H1 (cell line): ENCODE measurements at regions not wholly inside any gene's neighbourhood (a gene's known extent, or its start where the extent isn't known, plus 50 kb on each side); places are given as distances from the start of the nearest gene placed in this dataset.

Experiments used
- CTCF ChIA-PET: fragments of 300-600 bp; sonication (Branson Sonifier 250); formaldehyde crosslinking; loops from one replicate; lab custom pipeline; 2021; ENCODE audit not compliant: partially characterized antibody; lab: Charles Lee
- POLR2A ChIA-PET: fragments of 300-600 bp; sonication (Branson Sonifier 250); formaldehyde crosslinking; loops from one replicate; lab custom pipeline; 2021; ENCODE audit warnings: inconsistent platforms; ENCODE audit not compliant: partially characterized antibody; lab: Charles Lee
- DNase-seq, 2 experiments: peaks; one replicate each; pipeline versions ENCODE4 v3.0.0 to v3.0.0-alpha.2; 2010 to 2022; ENCODE audit warnings: low spot score in 2 of 2, low read depth in 1 of 2, mixed read lengths in 1 of 2
- FAIRE-seq: peaks from 2 replicates; lab custom pipeline; 2011; peaks lifted over from hg19 to GRCh38; lab: Jason Lieb, UNC
- H2AFZ ChIP-seq: 2 replicates; pipeline ENCODE4 v1.8.1; 2012; ENCODE audit warnings: low read length, inconsistent platforms
- H2AK5ac ChIP-seq: 2 replicates; pipeline ENCODE4 v1.6.1; 2013; ENCODE audit warnings: low read depth, low read length
- H2BK120ac ChIP-seq: replicated peaks from 2 replicates; pipeline ENCODE3; 2013; ENCODE audit warnings: low read depth, low read length, inconsistent platforms
- H2BK12ac ChIP-seq: 2 replicates; pipeline ENCODE4 v1.6.1; 2013; ENCODE audit warnings: low read depth, low read length
- H2BK15ac ChIP-seq: 2 replicates; pipeline ENCODE4 v1.6.1; 2013; ENCODE audit warnings: low read length
- H2BK20ac ChIP-seq: 2 replicates; pipeline ENCODE4 v1.6.1; 2013; ENCODE audit warnings: low read length
- H2BK5ac ChIP-seq: 2 replicates; pipeline ENCODE4 v1.6.1; 2013; ENCODE audit warnings: low read depth, low read length
- H3K14ac ChIP-seq: 2 replicates; pipeline ENCODE4 v1.6.1; 2013; ENCODE audit warnings: inconsistent platforms; ENCODE audit not compliant: insufficient read length
- H3K18ac ChIP-seq: 2 replicates; pipeline ENCODE4 v1.6.1; 2013; ENCODE audit warnings: low read length; ENCODE audit errors: extremely low read depth
- H3K23ac ChIP-seq: 2 replicates; pipeline ENCODE4 v1.6.1; 2013; ENCODE audit warnings: inconsistent platforms; ENCODE audit not compliant: insufficient read length
- H3K23me2 ChIP-seq: 2 replicates; pipeline ENCODE4 v1.6.1; 2013; ENCODE audit warnings: low read depth, low read length
- H3K27ac ChIP-seq: 2 replicates; pipeline ENCODE4 v1.6.1; 2011; ENCODE audit warnings: low read depth, low read length, inconsistent platforms
- H3K27me3 ChIP-seq, 4 experiments: replicated peaks in 1 of 4; 1 replicate in 1 of 4; 2 replicates in 3 of 4; pipeline versions ENCODE4 v1.6.1 to v1.8.1; 2011 to 2013; ENCODE audit warnings: low read length in 3 of 4, mild to moderate bottlenecking in 3 of 4, inconsistent platforms in 2 of 4, mixed read lengths in 2 of 4, moderate library complexity in 1 of 4; ENCODE audit not compliant: control insufficient read depth in 3 of 4, insufficient read depth in 3 of 4; ENCODE audit errors: extremely low read depth in 1 of 4
- H3K36me3 ChIP-seq, 4 experiments: 2 replicates each; pipeline versions ENCODE4 v1.6.1 to v1.8.1; 2011 to 2013; ENCODE audit warnings: mild to moderate bottlenecking in 4 of 4, low read length in 3 of 4, moderate library complexity in 2 of 4, control low read depth in 1 of 4, inconsistent platforms in 1 of 4; ENCODE audit not compliant: insufficient read depth in 4 of 4, control insufficient read depth in 2 of 4
- H3K4ac ChIP-seq: replicated peaks from 2 replicates; pipeline ENCODE3; 2013; ENCODE audit warnings: low read length, low read depth, mixed read lengths, inconsistent platforms; ENCODE audit not compliant: insufficient read length
- H3K4me1 ChIP-seq, 4 experiments: replicated peaks in 1 of 4; 1 replicate in 1 of 4; 2 replicates in 3 of 4; pipeline versions ENCODE4 v1.6.1 to v1.8.1; 2011 to 2013; ENCODE audit warnings: low read length in 3 of 4, inconsistent platforms in 2 of 4, mixed read lengths in 1 of 4; ENCODE audit not compliant: insufficient read depth in 4 of 4, control insufficient read depth in 3 of 4
- H3K4me2 ChIP-seq, 2 experiments: 2 replicates each; pipeline versions ENCODE4 v1.6.1 to v1.8.1; 2011 to 2013; ENCODE audit warnings: low read depth in 2 of 2, low read length in 2 of 2, control low read depth in 1 of 2, inconsistent platforms in 1 of 2, mild to moderate bottlenecking in 1 of 2; ENCODE audit not compliant: insufficient read depth in 1 of 2
- H3K4me3 ChIP-seq, 4 experiments: fragments of 200-600, 300-600 bp in 1 of 4; sonication (generic), shearing (Covaris generic), sonication (Bioruptor Twin) in 1 of 4; 2 replicates each; pipeline versions ENCODE4 v1.5.1 to v1.8.1; 2011 to 2016; ENCODE audit warnings: low read length in 4 of 4, low read depth in 3 of 4, control low read depth in 2 of 4, inconsistent platforms in 2 of 4, mild to moderate bottlenecking in 2 of 4, mixed read lengths in 1 of 4, moderate library complexity in 1 of 4; ENCODE audit not compliant: insufficient read depth in 2 of 4; ENCODE audit errors: extremely low read depth in 1 of 4
- H3K56ac ChIP-seq: replicated peaks from 2 replicates; pipeline ENCODE3; 2013; ENCODE audit warnings: low read depth, mild to moderate bottlenecking, mixed read lengths, low read length, inconsistent platforms; ENCODE audit not compliant: insufficient read length
- H3K79me1 ChIP-seq: 2 replicates; pipeline ENCODE4 v1.6.1; 2013; ENCODE audit warnings: low read depth, low read length, control low read depth
- H3K79me2 ChIP-seq, 2 experiments: 2 replicates each; pipeline versions ENCODE4 v1.6.1 to v1.8.1; 2012 to 2013; ENCODE audit warnings: low read length in 2 of 2, mild to moderate bottlenecking in 2 of 2, inconsistent platforms in 1 of 2; ENCODE audit not compliant: insufficient read depth in 2 of 2, control insufficient read depth in 1 of 2
- H3K9ac ChIP-seq, 4 experiments: replicated peaks in 1 of 4; 1 replicate in 1 of 4; 2 replicates in 3 of 4; pipeline versions ENCODE4 v1.6.1 to v1.8.1; 2011 to 2013; ENCODE audit warnings: low read depth in 3 of 4, low read length in 3 of 4, control low read depth in 2 of 4, mild to moderate bottlenecking in 2 of 4, moderate library complexity in 2 of 4, inconsistent platforms in 1 of 4; ENCODE audit errors: extremely low read depth in 1 of 4
- H3K9me3 ChIP-seq, 2 experiments: 2 replicates each; pipeline versions ENCODE4 v1.6.1 to v1.8.1; 2012 to 2013; ENCODE audit warnings: mild to moderate bottlenecking in 2 of 2, moderate library complexity in 2 of 2, control low read depth in 1 of 2, inconsistent platforms in 1 of 2, low read depth in 1 of 2, low read length in 1 of 2, mixed read lengths in 1 of 2; ENCODE audit not compliant: insufficient read depth in 2 of 2
- H4K20me1 ChIP-seq, 2 experiments: replicated peaks in 1 of 2; 2 replicates each; pipeline versions ENCODE3 to v1.8.1; 2011 to 2013; ENCODE audit warnings: inconsistent platforms in 2 of 2, low read length in 2 of 2, mild to moderate bottlenecking in 1 of 2; ENCODE audit not compliant: insufficient read depth in 2 of 2, control insufficient read depth in 1 of 2
- H4K5ac ChIP-seq: 2 replicates; pipeline ENCODE4 v1.6.1; 2013; ENCODE audit warnings: low read length, low read depth, mixed read lengths, inconsistent platforms; ENCODE audit not compliant: insufficient read length
- H4K8ac ChIP-seq: 2 replicates; pipeline ENCODE4 v1.8.0; 2013; ENCODE audit warnings: mild to moderate bottlenecking, moderate library complexity, low read length, inconsistent platforms; ENCODE audit not compliant: insufficient read depth; ENCODE audit errors: extremely low read depth
- H4K91ac ChIP-seq: replicated peaks from 2 replicates; pipeline ENCODE3; 2013; ENCODE audit warnings: low read length, mixed read lengths, inconsistent platforms; ENCODE audit not compliant: insufficient read length
- ASH2L ChIP-seq: fragments of 200-600, 300-600 bp; sonication (generic); IDR thresholded peaks from one replicate; pipeline ENCODE4 v1.7.1; 2017; ENCODE audit warnings: low read length
- BACH1 ChIP-seq: IDR thresholded peaks from 2 replicates; pipeline ENCODE4 v1.6.1; 2012; ENCODE audit warnings: low read length, improper control_type of control experiment
- CBX5 ChIP-seq: fragments of 300-800, 300-1000 bp; sonication (generic); IDR thresholded peaks from 2 replicates; pipeline ENCODE4 v1.7.1; 2016; ENCODE audit warnings: antibody characterized with exemption, low read length, low read depth
- CEBPB ChIP-seq: IDR thresholded peaks from 2 replicates; pipeline ENCODE4 v1.6.1; 2012; ENCODE audit warnings: low read depth, low read length
- CREB1 ChIP-seq: IDR thresholded peaks from 2 replicates; pipeline ENCODE4 v1.6.1; 2012; ENCODE audit warnings: inconsistent platforms
- CTBP2 ChIP-seq: IDR thresholded peaks from 2 replicates; pipeline ENCODE4 v1.7.0; 2011; ENCODE audit warnings: borderline replicate concordance, mild to moderate bottlenecking, moderate library complexity, mixed read lengths, low read length; ENCODE audit not compliant: insufficient read depth, insufficient read length
- EP300 ChIP-seq, 2 experiments: IDR thresholded peaks; 1 replicate in 1 of 2; 2 replicates in 1 of 2; pipeline ENCODE4 v1.6.1; 2011 to 2012; ENCODE audit warnings: low read depth in 2 of 2, low read length in 2 of 2, mild to moderate bottlenecking in 2 of 2, borderline replicate concordance in 1 of 2, inconsistent platforms in 1 of 2, moderate library complexity in 1 of 2
- HDAC6 ChIP-seq: IDR thresholded peaks from one replicate; pipeline ENCODE4 v1.7.1; 2012; ENCODE audit warnings: low read depth, mild to moderate bottlenecking, inconsistent platforms, low read length, moderate library complexity
- JUN ChIP-seq: IDR thresholded peaks from 2 replicates; pipeline ENCODE4 v1.6.1; 2011; ENCODE audit warnings: low read depth, mild to moderate bottlenecking, improper control_type of control experiment, low read length
- JUND ChIP-seq: IDR thresholded peaks from 2 replicates; pipeline ENCODE4 v1.6.1; 2011; ENCODE audit warnings: mild to moderate bottlenecking, improper control_type of control experiment, low read length
- SIN3A ChIP-seq, 2 experiments: IDR thresholded peaks in 1 of 2; conservative IDR thresholded peaks in 1 of 2; 2 replicates each; pipeline ENCODE4 v1.6.1; 2011 to 2012; ENCODE audit warnings: low read length in 2 of 2, improper control_type of control experiment in 1 of 2, low read depth in 1 of 2, mild to moderate bottlenecking in 1 of 2
- SP1 ChIP-seq: IDR thresholded peaks from 2 replicates; pipeline ENCODE4 v1.6.1; 2011; ENCODE audit warnings: low read depth, low read length
- SUZ12 ChIP-seq: fragments of 200-600 bp; sonication (generic); IDR thresholded peaks from 2 replicates; pipeline ENCODE4 v1.6.1; 2012; ENCODE audit warnings: mild to moderate bottlenecking, inconsistent platforms, low read length, moderate library complexity, mixed read lengths
- TAF7 ChIP-seq: optimal IDR thresholded peaks from 2 replicates; pipeline ENCODE3; 2011; ENCODE audit warnings: low read depth, mild to moderate bottlenecking, inconsistent platforms, low read length, moderate library complexity, borderline replicate concordance
- TBP ChIP-seq: IDR thresholded peaks from 2 replicates; pipeline ENCODE4 v1.6.1; 2011; ENCODE audit warnings: low read depth, low read length, improper control_type of control experiment
- WGBS, 2 experiments: shearing (Covaris generic) in 1 of 2; methylation state at CpG; one replicate each; pipeline versions ENCODE4 v1.1.6 to v1.1.7; 2013 to 2015; ENCODE audit warnings: low lambda C conversion rate in 2 of 2, mixed read lengths in 2 of 2, inconsistent platforms in 1 of 2, low coverage in 1 of 2, missing lambda C conversion rate in 1 of 2; ENCODE audit not compliant: insufficient replicate concordance in 2 of 2, insufficient coverage in 1 of 2, insufficient read length in 1 of 2; ENCODE audit errors: extremely low coverage in 1 of 2, missing lambda C conversion rate in 1 of 2; 5-methylcytosine and 5-hydroxymethylcytosine counted together

- no peak for FAIRE-seq
These were observed 94.4 kb upstream of the GREM2 start for GRCh38 chr1:240706150-240706935.

More at GRCh38 chr1:240706150-240706935, 94.4 kb upstream of the GREM2 start:
- H3K4me1 ChIP-seq = no peaks in the 10 kb centered on the region
- ChIA-PET CTCF (no interaction called here), POLR2A (no interaction called here)
- no peak overlapping the region for H3K9ac ChIP-seq
- H3K4me2 ChIP-seq = no peak overlapping the region
- H3K18ac ChIP-seq = no peak overlapping the region
- no peaks in the 10 kb centered on the region for H3K36me3 ChIP-seq
- no peak overlapping the region for H2BK12ac ChIP-seq
- no peaks in the 10 kb centered on the region for H3K27me3 ChIP-seq
- no peak overlapping the region for H2BK20ac ChIP-seq
- DNase-seq = no peak
- no peak overlapping the region for H2AFZ ChIP-seq
- WGBS, 2 experiments = 88% methylated on average over 7 of the region's 7 CpGs; no CpG with 5 or more reads in 1 of the 2 experiments
- H3K79me2 ChIP-seq = no peaks in the 10 kb centered on the region
- H2BK15ac ChIP-seq = no peak overlapping the region
- H3K79me1 ChIP-seq = no peaks in the 10 kb centered on the region
- H3K4me3 ChIP-seq = no peak overlapping the region
- no peak overlapping the region for H3K27ac ChIP-seq
- no peak overlapping the region for H2BK120ac ChIP-seq
- no peak overlapping the region for H3K23ac ChIP-seq
- H3K9me3 ChIP-seq = no peaks in the 10 kb centered on the region
- H2AK5ac ChIP-seq = no peak overlapping the region
- no peak overlapping the region for H3K4ac ChIP-seq
- H4K20me1 ChIP-seq = no peaks in the 10 kb centered on the region
- H2BK5ac ChIP-seq = no peak overlapping the region
- H3K23me2 ChIP-seq = no peaks in the 10 kb centered on the region
- H4K91ac ChIP-seq = no peak overlapping the region
- TF ChIP-seq HDAC6 = no peak
- TF ChIP-seq TAF7 = no peak
- no peak for TF ChIP-seq TBP
- no peak for TF ChIP-seq EP300 (IDR thresholded peaks at IDR 0.05; ENCODE audit: borderline replicate concordance in 1 of 2, low read depth in 2 of 2, low read length in 2 of 2)
- TF ChIP-seq CTBP2 = no peak
- no peak for TF ChIP-seq SUZ12
- TF ChIP-seq SIN3A (conservative IDR thresholded peaks at IDR 0.05 in 1 of 2, IDR thresholded peaks at IDR 0.05 in 1 of 2; ENCODE audit: low read depth in 1 of 2, low read length in 2 of 2) = no peak
- no peak for TF ChIP-seq ASH2L
- no peak for TF ChIP-seq BACH1
- no peak for TF ChIP-seq CBX5
- TF ChIP-seq CEBPB = no peak
- no peak for TF ChIP-seq CREB1
- no peak for TF ChIP-seq JUN
- TF ChIP-seq SP1 = no peak
- no peak for TF ChIP-seq JUND
- TF ChIP-seq, all 59 proteins: peak for 0
- Histone ChIP-seq H3K56ac (no peak overlapping the region), H4K8ac (no peak overlapping the region), H4K5ac (no peak overlapping the region), H3K14ac (no peak overlapping the region)
